Naive B cell (primary cell): ENCODE measurements at regions not wholly inside any gene's neighbourhood (a gene's known extent, or its start where the extent isn't known, plus 50 kb on each side); places are given as distances from the start of the nearest gene placed in this dataset.

ENCODE experiments used
- ATAC-seq, 2 donors: fragments of 150-1000 bp; cut with Tn5 transposase; 2 replicates each; pipeline ENCODE4 v1.10.0; 2021; ENCODE audit warnings: low read depth in 2 of 2, mild to moderate bottlenecking in 2 of 2, moderate library complexity in 2 of 2
- DNase-seq: peaks from one replicate; pipeline ENCODE4 v3.0.0; 2022
- H3K27ac Mint-ChIP-seq, 6 donors: one replicate each; pipeline ENCODE4 v1.8.0; 2020 to 2022; ENCODE audit warnings: mild to moderate bottlenecking in 6 of 6, mixed read lengths in 6 of 6, moderate library complexity in 5 of 6, inconsistent platforms in 2 of 6
- H3K27me3 Mint-ChIP-seq, 3 donors: one replicate each; pipeline ENCODE4 v1.8.0; 2021 to 2022; ENCODE audit warnings: mixed read lengths in 3 of 3, mild to moderate bottlenecking in 1 of 3
- H3K36me3 Mint-ChIP-seq, 2 donors: one replicate each; pipeline ENCODE4 v1.8.0; 2020 to 2022; ENCODE audit warnings: mixed read lengths in 2 of 2, inconsistent platforms in 1 of 2, mild to moderate bottlenecking in 1 of 2
- H3K4me1 Mint-ChIP-seq, 3 donors: one replicate each; pipeline ENCODE4 v1.8.0; 2020 to 2022; ENCODE audit warnings: mixed read lengths in 3 of 3, inconsistent platforms in 1 of 3, mild to moderate bottlenecking in 1 of 3, moderate library complexity in 1 of 3
- H3K4me3 Mint-ChIP-seq, 8 donors: one replicate each; pipeline ENCODE4 v1.8.0; 2020 to 2022; ENCODE audit warnings: mild to moderate bottlenecking in 8 of 8, mixed read lengths in 8 of 8, moderate library complexity in 8 of 8, inconsistent platforms in 2 of 8
- H3K9me3 Mint-ChIP-seq, 7 donors: one replicate each; pipeline ENCODE4 v1.8.0; 2020 to 2022; ENCODE audit warnings: mixed read lengths in 7 of 7, mild to moderate bottlenecking in 5 of 7, inconsistent platforms in 2 of 7, moderate library complexity in 1 of 7

DNA sequence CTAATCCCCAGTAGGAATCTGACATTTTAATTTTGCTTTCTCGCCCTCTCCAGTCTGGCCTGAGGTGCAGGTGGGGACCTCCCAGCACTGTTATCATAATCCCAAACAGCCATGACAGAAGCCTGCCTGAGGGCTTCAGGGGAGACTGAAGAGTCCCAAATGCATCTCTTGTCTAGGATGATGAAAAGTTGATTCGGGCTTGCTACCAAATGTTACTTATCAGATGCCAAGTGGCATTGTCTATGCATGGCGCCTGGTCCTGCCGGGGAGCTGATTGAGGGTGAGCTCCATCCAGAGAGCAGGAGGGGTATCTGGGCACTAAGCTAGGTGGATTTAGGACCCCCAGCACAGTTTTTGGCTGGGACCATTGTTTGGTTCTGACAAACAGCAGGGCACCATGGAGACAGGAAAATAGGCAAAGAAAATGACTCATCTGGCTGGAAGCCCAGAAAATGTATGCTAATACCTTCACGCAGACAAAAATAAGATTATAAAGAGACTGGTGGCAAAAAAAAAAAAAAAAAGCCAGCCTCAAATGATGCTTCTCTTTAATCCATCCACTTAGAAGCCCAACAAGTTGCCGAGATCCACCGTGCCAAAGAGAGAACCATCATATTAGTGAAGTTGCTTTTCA is 513.7 kb upstream of the SULF2 start:
- Mint-ChIP-seq H3K27ac (peak overlapping the region in 1 of 6 donors; percentile 60), H3K27me3 (peaks cover 13 to 26% (median 19%) of the 10 kb centered on the region in 3 donors), H3K36me3 (no peaks in the 10 kb centered on the region), H3K4me3 (no peak overlapping the region), H3K9me3 (peaks cover 0 to 12% (median 2%) of the 10 kb centered on the region in 7 donors), H3K4me1 (peaks cover 0 to 3% (median 2%) of the 10 kb centered on the region in 3 donors)
- ATAC-seq (no peak), DNase-seq (no peak)

DNA sequence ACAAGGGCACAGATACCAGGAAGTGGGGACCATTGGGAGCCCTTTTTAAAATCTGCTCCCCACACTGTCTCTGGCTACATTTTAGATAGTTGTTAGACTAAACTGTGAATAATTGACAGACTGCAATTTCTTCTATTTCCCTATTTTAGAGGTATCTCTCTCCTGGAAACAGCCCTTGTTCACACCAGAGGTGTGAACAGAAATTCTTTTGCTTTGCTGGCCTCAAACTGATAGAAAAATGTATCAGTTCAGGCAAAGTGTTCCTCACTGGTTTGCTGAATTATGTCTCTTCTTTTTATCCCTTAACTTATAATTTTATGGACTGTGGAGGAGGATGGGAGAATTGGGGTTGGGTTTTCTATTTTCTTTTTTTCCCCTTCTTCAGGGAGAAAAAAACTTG is 513.2 kb upstream of the SULF2 start:
- Mint-ChIP-seq H3K36me3 (no peaks in the 10 kb centered on the region), H3K4me1 (peaks cover 0 to 3% (median 2%) of the 10 kb centered on the region in 3 donors), H3K27ac (no peak overlapping the region), H3K4me3 (no peak overlapping the region), H3K9me3 (peaks cover 0 to 12% (median 2%) of the 10 kb centered on the region in 7 donors), H3K27me3 (peaks cover 13 to 26% (median 16%) of the 10 kb centered on the region in 3 donors)
- no peak for DNase-seq
- no peak for ATAC-seq

DNA sequence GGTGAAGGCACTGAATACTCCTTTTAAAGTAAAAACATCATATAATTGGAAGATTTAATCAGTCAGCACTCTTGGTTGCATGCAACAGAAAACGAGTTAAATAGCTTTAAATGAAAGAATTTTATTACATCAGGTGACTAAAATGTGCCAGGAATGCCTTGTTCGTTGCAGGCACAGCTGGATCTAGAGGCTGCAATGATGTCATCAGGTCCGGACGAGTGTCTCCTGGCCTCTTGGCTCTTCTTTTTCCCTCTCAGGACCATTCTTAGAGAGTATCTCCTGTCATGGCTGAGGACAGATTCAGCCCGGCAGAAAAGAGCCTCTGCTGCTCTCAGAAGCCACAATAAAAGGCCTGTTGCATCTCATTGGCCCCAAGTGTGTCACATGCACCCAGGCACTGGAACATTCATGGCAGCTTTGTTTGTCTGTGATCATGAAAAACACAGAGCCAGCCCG is 510.7 kb upstream of the SULF2 start:
- Mint-ChIP-seq H3K4me1 (peaks cover 0 to 3% (median 2%) of the 10 kb centered on the region in 3 donors), H3K4me3 (no peak overlapping the region)
- DNase-seq, result no peak

DNA sequence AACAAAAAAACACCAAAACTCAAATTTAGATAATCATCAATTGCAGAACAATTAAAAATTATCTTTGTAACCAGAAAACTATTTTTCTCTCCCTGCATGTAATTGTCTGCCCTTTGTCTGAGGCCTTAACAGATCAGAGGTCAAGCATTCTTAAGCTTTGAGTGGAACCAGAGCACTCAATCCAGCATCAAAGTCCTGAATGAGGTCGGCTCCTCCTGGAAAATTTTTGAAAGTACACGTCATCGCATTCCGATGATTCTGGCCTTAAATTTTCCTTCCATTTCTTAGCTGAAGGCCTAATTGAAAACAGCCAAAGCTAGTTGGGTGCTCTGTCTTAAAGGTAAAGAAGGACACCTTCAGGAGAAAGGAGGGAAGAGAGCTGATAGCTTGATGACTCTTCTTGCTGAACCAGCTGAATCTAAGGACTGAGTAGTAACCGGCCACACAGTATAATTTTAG is 510.2 kb upstream of the SULF2 start:
- peaks cover 0 to 24% (median 12%) of the 10 kb centered on the region in 3 donors for H3K27me3 Mint-ChIP-seq
- H3K27ac Mint-ChIP-seq, result no peak overlapping the region
- H3K36me3 Mint-ChIP-seq, result no peaks in the 10 kb centered on the region
- no peak for DNase-seq
- no peak for ATAC-seq
- H3K4me1 Mint-ChIP-seq, result peaks cover 0 to 3% (median 2%) of the 10 kb centered on the region in 3 donors
- peaks cover 0 to 12% (median 2%) of the 10 kb centered on the region in 7 donors for H3K9me3 Mint-ChIP-seq
- no peak overlapping the region for H3K4me3 Mint-ChIP-seq

More for the DNA sequence above, 510.7 kb upstream of the SULF2 start:
- no peak for ATAC-seq
- H3K9me3 Mint-ChIP-seq, result peaks cover 0 to 12% (median 2%) of the 10 kb centered on the region in 7 donors
- H3K27ac Mint-ChIP-seq, result peak overlapping the region in 1 of 6 donors; percentile 34
- no peaks in the 10 kb centered on the region for H3K36me3 Mint-ChIP-seq
- H3K27me3 Mint-ChIP-seq, result peaks cover 0 to 20% (median 12%) of the 10 kb centered on the region in 3 donors

DNA sequence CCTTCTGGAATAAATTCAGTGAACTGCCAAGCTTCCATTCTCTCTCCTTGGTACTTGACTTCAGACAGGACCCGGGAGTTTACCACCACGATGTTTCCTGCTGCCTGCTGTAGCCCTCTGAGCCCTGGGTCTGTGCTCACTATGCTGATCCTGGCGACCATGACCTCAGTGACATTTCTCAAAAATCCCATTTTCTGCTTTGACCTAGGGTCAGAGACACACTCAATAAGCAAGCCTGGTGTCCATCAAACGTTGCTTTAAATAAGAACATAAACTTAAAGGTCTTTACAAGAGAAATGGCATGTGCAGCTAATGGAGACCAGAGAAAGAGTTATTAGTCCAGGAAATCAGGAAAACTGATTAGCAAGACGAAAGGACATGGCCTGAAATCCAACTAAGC is 509.7 kb upstream of the SULF2 start:
- DNase-seq, result no peak
- Mint-ChIP-seq H3K27ac (peak overlapping the region in 1 of 6 donors; percentile 70), H3K9me3 (peaks cover 0 to 12% (median 2%) of the 10 kb centered on the region in 7 donors), H3K4me1 (peaks cover 0 to 3% (median 2%) of the 10 kb centered on the region in 3 donors), H3K27me3 (peaks cover under 1 to 29% (median 13%) of the 10 kb centered on the region in 3 donors), H3K36me3 (no peaks in the 10 kb centered on the region), H3K4me3 (no peak overlapping the region)
- ATAC-seq, result no peak

DNA sequence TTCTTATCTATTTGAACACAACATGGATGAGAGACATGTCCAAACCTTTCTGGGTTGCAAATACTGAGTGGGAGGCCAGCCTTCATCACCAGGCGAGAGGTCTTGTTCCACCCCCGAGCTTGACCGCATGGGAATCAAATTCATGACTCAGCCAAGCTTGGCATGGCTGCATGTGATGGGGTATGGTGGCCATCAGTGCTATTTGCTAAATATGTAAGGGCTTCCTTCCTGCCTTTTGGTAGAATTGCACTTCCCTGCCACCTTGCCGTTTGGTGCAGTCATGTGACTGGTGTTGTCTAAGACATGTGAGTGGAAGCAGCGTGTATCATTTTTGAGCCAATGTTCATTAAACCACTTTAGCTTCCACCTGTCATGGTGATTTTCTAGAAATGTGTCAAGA is 508.9 kb upstream of the SULF2 start:
- Mint-ChIP-seq H3K9me3 (peaks cover 0 to 12% (median 2%) of the 10 kb centered on the region in 7 donors), H3K4me3 (no peak overlapping the region), H3K27ac (no peak overlapping the region), H3K27me3 (peaks cover 8 to 35% (median 17%) of the 10 kb centered on the region in 3 donors), H3K4me1 (peaks cover 0 to 3% (median 2%) of the 10 kb centered on the region in 3 donors), H3K36me3 (no peaks in the 10 kb centered on the region)
- ATAC-seq (no peak), DNase-seq (no peak)

- no peak for DNase-seq
Measured at GRCh38 chr20:48293671-48294070, 508.4 kb upstream of the SULF2 start.

GRCh38 chr20:48292806-48293205 is 507.5 kb upstream of the SULF2 start:
- ATAC-seq (no peak), DNase-seq (no peak)
- Mint-ChIP-seq H3K27me3 (peaks cover 17 to 39% (median 22%) of the 10 kb centered on the region in 3 donors), H3K4me1 (peaks cover 0 to 3% (median 2%) of the 10 kb centered on the region in 3 donors), H3K9me3 (peaks cover 0 to 2% (median 0%) of the 10 kb centered on the region in 7 donors), H3K27ac (no peak overlapping the region), H3K36me3 (no peaks in the 10 kb centered on the region), H3K4me3 (no peak overlapping the region)

More at GRCh38 chr20:48293671-48294070, 508.4 kb upstream of the SULF2 start:
- peaks cover 0 to 8% (median 1%) of the 10 kb centered on the region in 7 donors for H3K9me3 Mint-ChIP-seq
- H3K27ac Mint-ChIP-seq, result peak overlapping the region in 1 of 6 donors; percentile 82
- no peaks in the 10 kb centered on the region for H3K36me3 Mint-ChIP-seq
- peaks cover 0 to 3% (median 2%) of the 10 kb centered on the region in 3 donors for H3K4me1 Mint-ChIP-seq
- peaks cover 14 to 37% (median 17%) of the 10 kb centered on the region in 3 donors for H3K27me3 Mint-ChIP-seq
- H3K4me3 Mint-ChIP-seq, result no peak overlapping the region
- no peak for ATAC-seq

- ATAC-seq, result no peak
Measured at GRCh38 chr20:48291896-48292295, 506.6 kb upstream of the SULF2 start.

DNA sequence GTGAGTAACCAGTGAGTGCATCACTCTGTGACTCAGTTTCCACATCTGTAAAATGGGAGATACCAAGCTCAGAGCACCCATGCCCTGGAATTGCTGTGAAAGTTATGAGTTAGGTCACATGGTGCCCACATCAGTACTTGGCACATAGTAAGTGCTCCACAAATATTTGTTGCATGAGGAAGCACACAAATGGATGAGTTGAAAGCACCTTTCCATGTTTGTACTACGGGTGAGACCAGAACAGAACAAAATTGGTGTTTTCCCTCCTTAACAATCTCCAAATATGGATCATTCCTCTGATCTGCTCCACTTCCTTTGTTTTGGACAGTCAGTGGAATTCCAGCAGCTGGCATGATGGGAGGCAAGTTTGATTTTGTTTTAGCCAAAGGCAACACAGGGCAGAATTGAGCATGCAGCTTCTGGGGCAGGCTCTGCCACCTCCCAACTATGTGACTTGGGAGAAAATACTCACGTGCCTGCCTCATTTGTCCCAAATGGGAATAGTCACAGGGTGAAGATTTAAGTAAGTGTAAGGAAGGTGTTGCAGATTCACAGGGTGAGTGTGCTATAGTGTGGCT is 503.7 kb upstream of the SULF2 start:
- H3K27me3 Mint-ChIP-seq, result peaks cover 17 to 30% (median 25%) of the 10 kb centered on the region in 3 donors
- peaks cover 0 to 2% (median 0%) of the 10 kb centered on the region in 7 donors for H3K9me3 Mint-ChIP-seq
- ATAC-seq, result no peak
- no peak overlapping the region for H3K4me3 Mint-ChIP-seq
- no peaks in the 10 kb centered on the region for H3K4me1 Mint-ChIP-seq
- DNase-seq, result no peak
- no peak overlapping the region for H3K27ac Mint-ChIP-seq
- no peaks in the 10 kb centered on the region for H3K36me3 Mint-ChIP-seq

More at GRCh38 chr20:48291896-48292295, 506.6 kb upstream of the SULF2 start:
- Mint-ChIP-seq H3K4me3 (no peak overlapping the region), H3K9me3 (peaks cover 0 to 2% (median 0%) of the 10 kb centered on the region in 7 donors), H3K36me3 (no peaks in the 10 kb centered on the region), H3K27me3 (peaks cover 17 to 36% (median 25%) of the 10 kb centered on the region in 3 donors), H3K4me1 (peaks cover 0 to 3% (median 2%) of the 10 kb centered on the region in 3 donors), H3K27ac (peak overlapping the region in 1 of 6 donors; percentile 33)
- no peak for DNase-seq

DNA sequence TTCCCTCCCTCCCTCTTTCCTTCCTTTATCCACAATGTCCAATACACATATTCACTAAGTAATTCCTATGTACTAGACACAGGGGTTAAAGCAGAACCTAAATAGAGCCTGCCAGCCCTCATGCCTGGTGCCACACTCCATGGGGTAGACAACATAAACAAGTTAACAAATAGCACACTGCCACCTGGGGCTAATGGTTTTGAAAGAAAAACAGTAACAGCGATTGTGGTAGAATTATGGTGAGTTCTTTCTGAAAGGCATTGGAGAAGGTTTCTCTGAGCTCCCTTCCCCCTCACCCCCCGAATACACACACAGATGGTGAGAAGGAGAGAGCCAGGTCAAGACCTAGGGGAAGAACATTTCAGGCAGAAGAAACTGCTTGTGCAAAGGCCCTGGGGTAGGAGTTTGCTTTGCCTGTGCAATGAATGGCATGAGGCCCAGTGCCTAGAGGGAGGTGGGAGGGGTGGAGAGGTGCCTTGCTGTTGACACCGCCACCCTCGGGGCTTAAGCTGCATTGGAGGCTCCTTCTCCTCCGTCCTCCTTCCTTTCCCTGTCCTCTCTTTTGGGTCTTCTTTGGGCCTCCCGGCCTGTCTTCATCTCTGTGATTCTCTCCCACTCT is 502.4 kb upstream of the SULF2 start:
- Mint-ChIP-seq H3K4me1 (no peaks in the 10 kb centered on the region), H3K27ac (no peak overlapping the region), H3K36me3 (peaks cover 0 to 7% of the 10 kb centered on the region in 2 donors), H3K9me3 (peaks cover 0 to 3% (median 0%) of the 10 kb centered on the region in 7 donors), H3K4me3 (no peak overlapping the region), H3K27me3 (peaks cover 17 to 33% (median 30%) of the 10 kb centered on the region in 3 donors)
- DNase-seq, result no peak
- no peak for ATAC-seq

DNA sequence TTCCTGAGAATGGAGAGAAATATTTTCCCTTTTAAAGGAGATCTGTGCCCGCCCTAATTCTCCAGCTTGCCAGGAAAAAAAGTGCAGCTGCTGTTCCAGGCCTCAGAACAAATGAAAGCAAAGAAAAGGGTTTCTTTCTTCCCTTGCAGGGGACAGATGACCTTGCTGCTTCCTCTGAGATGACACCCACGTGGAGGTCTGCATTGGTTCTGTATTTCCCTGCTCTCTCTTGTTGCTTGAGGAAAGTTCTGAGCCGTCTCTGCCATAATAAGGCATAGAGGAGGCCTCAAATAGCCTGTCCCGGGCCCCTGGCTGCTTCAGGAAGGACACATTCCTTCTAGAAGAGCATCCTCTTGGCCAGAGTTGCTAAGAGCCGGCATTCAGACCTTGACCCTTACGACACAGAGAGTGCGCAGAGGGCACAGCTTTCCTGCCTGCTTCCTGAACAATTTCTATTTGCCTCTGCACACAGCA is 501.8 kb upstream of the SULF2 start:
- ATAC-seq, result no peak
- Mint-ChIP-seq H3K4me3 (no peak overlapping the region), H3K4me1 (no peaks in the 10 kb centered on the region), H3K27me3 (peaks cover 17 to 33% (median 26%) of the 10 kb centered on the region in 3 donors), H3K36me3 (peaks cover 0 to 7% of the 10 kb centered on the region in 2 donors), H3K27ac (no peak overlapping the region), H3K9me3 (peaks cover 0 to 3% (median 0%) of the 10 kb centered on the region in 7 donors)
- no peak for DNase-seq

DNA sequence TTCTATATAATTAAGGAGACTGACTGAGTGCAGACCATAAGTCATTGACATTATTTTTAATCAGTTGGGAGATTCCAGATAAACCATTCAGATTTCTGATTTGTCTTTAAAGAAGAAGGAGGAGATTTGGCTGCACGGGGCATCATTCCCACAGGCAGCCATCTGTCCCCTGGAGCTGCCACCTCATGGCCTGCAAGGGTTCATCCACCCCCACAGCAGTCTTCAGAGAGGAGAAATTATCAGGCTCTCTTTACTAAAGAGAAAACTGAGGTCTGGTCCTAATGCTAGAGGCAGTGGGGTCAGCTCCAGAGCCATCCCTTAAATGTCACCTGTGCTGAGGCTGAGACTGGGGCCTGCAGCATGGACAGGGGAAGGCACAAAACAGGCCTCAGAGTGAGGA is 501.3 kb upstream of the SULF2 start:
- Mint-ChIP-seq H3K27me3 (peaks cover 17 to 33% (median 25%) of the 10 kb centered on the region in 3 donors), H3K36me3 (peaks cover 0 to 7% of the 10 kb centered on the region in 2 donors), H3K27ac (no peak overlapping the region), H3K9me3 (peaks cover 0 to 3% (median 0%) of the 10 kb centered on the region in 7 donors), H3K4me1 (no peaks in the 10 kb centered on the region), H3K4me3 (no peak overlapping the region)
- no peak for ATAC-seq
- no peak for DNase-seq
